ENCODE measurements at regions not wholly inside any gene's neighbourhood (a gene's known extent, or its start where the extent isn't known, plus 50 kb on each side); places are given as distances from the start of the nearest gene placed in this dataset.

GRCh38 chr14:44041700-44042099, 465.4 kb downstream of the FSCB start:
- TF ChIP-seq CTCF (conservative IDR thresholded peaks at IDR 0.05; ENCODE audit: low read depth, low read length) (no peak), POLR2A (IDR thresholded peaks at IDR 0.05; ENCODE audit: low read depth, low read length) (no peak), SMC3 (IDR thresholded peaks at IDR 0.05; ENCODE audit: low read depth, low read length) (no peak), CEBPB (IDR thresholded peaks at IDR 0.05; ENCODE audit: low read depth, low read length) (no peak), MAFK (IDR thresholded peaks at IDR 0.05; ENCODE audit: low read depth, low read length) (no peak), RCOR1 (IDR thresholded peaks at IDR 0.05; ENCODE audit: insufficient replicate concordance, low read length) (no peak), BHLHE40 (IDR thresholded peaks at IDR 0.05; ENCODE audit: low read depth, low read length) (no peak), RAD21 (IDR thresholded peaks at IDR 0.05; ENCODE audit: low read length) (no peak), RFX5 (IDR thresholded peaks at IDR 0.05; ENCODE audit: low read depth, low read length) (no peak), MAZ (IDR thresholded peaks at IDR 0.05; ENCODE audit: borderline replicate concordance, low read depth, low read length) (no peak), ELK1 (IDR thresholded peaks at IDR 0.05; ENCODE audit: borderline replicate concordance, low read depth, low read length) (no peak), NFE2L2 (IDR thresholded peaks at IDR 0.05; ENCODE audit: low read depth, low read length) (no peak)
